ENCODE measurements at regions not wholly inside any gene's neighbourhood (a gene's known extent, or its start where the extent isn't known, plus 50 kb on each side); places are given as distances from the start of the nearest gene placed in this dataset.
A peak's percentile ranks its signal among the peaks of the same experiment; 100 is the strongest.
"Not testable (repeated sequence)": the region's sequence is repeated elsewhere in the genome, so short reads cannot be mapped to it uniquely, and the experiment has no call there.

GRCh38 chr1:199862047-199862446, 165.5 kb upstream of the NR5A2 start:
- no peak for DNase-seq

GRCh38 chr1:199866210-199866617, 161.3 kb upstream of the NR5A2 start:
- no peak for DNase-seq

- DNase-seq, result no peak
These were observed 159.9 kb upstream of the NR5A2 start for GRCh38 chr1:199867601-199868000.

GRCh38 chr1:199868777-199869176, 158.7 kb upstream of the NR5A2 start:
- no peak for DNase-seq

- no peak for DNase-seq
These were observed 152.2 kb upstream of the NR5A2 start for GRCh38 chr1:199875337-199875736.

- no peak for DNase-seq
These were observed 151.7 kb upstream of the NR5A2 start for GRCh38 chr1:199875856-199876255.

- no peak for DNase-seq
These were observed 149.8 kb upstream of the NR5A2 start for GRCh38 chr1:199877526-199878384.

GRCh38 chr1:199878823-199879222, 148.7 kb upstream of the NR5A2 start:
- no peak for DNase-seq

GRCh38 chr1:199898654-199899053, 128.9 kb upstream of the NR5A2 start:
- no peak for DNase-seq

GRCh38 chr1:199901341-199901740, 126.2 kb upstream of the NR5A2 start:
- DNase-seq, result no peak

- DNase-seq, result no peak
These were observed 120.1 kb upstream of the NR5A2 start for GRCh38 chr1:199907361-199907760.

- no peak for DNase-seq
These were observed 118.4 kb upstream of the NR5A2 start for GRCh38 chr1:199909137-199909536.

GRCh38 chr1:199913318-199913717, 114.2 kb upstream of the NR5A2 start:
- no peak for DNase-seq

GRCh38 chr1:199914546-199914945, 113.0 kb upstream of the NR5A2 start:
- no peak for DNase-seq

GRCh38 chr1:199918196-199918769, 109.2 kb upstream of the NR5A2 start:
- DNase-seq, result no peak

- no peak for DNase-seq
These were observed 106.9 kb upstream of the NR5A2 start for GRCh38 chr1:199920635-199921034.

GRCh38 chr1:199929556-199929955, 98.0 kb upstream of the NR5A2 start:
- no peak for DNase-seq

GRCh38 chr1:199930067-199930466, 97.4 kb upstream of the NR5A2 start:
- not testable (repeated sequence) for DNase-seq

GRCh38 chr1:199931666-199932377, 95.7 kb upstream of the NR5A2 start:
- DNase-seq, result peak; percentile 11

GRCh38 chr1:199932462-199932861, 95.0 kb upstream of the NR5A2 start:
- no peak for DNase-seq

- no peak for DNase-seq
These were observed 91.1 kb upstream of the NR5A2 start for GRCh38 chr1:199936441-199936840.

- DNase-seq, result no peak
These were observed 90.3 kb upstream of the NR5A2 start for GRCh38 chr1:199937161-199937560.

- no peak for DNase-seq
These were observed 89.8 kb upstream of the NR5A2 start for GRCh38 chr1:199937661-199938060.

- no peak for DNase-seq
These were observed 82.5 kb upstream of the NR5A2 start for GRCh38 chr1:199944986-199945385.

Data from fibroblast of skin of scalp (primary cell).